ENCODE measurements at regions not wholly inside any gene's neighbourhood (a gene's known extent, or its start where the extent isn't known, plus 50 kb on each side); places are given as distances from the start of the nearest gene placed in this dataset.

DNA sequence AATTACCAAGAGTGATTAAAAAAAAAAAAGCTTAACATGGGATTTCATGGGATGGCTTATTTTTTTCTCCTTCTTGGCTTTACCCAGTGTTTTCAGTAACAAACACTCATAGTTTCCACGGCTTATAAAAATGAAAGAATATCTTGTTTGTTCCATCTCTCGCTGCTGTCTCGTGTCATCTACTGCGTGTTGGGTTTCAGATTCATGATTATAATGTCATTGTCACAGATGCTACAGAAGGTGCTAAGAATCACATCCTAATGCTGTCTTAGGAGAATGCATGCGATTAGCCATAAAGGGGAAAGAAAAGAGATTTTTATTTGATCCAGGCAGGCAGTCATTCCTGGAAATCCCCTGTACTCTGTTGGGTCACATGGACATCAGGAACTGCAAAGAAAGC lies 1267.6 kb upstream of the TMEM132C start:
- H3K27ac Mint-ChIP-seq, result no peak overlapping the region
- CTCF ChIA-PET, result no interaction called here

DNA sequence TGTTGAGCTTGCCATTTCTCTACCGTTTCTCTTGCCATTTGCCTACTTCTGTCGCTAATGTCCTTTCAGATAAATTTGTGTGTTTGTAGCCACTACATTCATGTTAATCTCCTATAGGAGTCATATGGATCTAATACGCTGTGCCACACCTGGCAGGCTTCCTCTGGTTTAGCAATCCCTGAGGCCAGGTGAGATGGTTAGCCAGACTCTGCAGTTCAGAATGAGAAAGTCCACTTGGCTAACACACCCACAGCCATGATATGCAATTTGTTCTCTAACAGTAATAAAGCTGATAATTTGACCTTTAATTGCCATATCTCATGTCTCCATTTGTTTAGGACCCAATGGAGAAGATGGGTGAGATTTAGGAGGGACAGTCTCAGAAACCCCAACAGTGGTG lies 1261.6 kb upstream of the TMEM132C start:
- ChIA-PET POLR2A (no interaction called here), CTCF (no interaction called here)
- ATAC-seq (no peak), DNase-seq (no peak)
- Mint-ChIP-seq H3K4me3 (no peak overlapping the region), H3K4me1 (ENCODE audit: low read depth) (no peaks in the 10 kb centered on the region), H3K9me3 (no peaks in the 10 kb centered on the region), H3K27me3 (no peaks in the 10 kb centered on the region), H3K27ac (no peak overlapping the region), H3K36me3 (ENCODE audit: low read depth) (no peaks in the 10 kb centered on the region)
- intact Hi-C loops (cut with micrococcal nuclease), result no loop called here
- TF ChIP-seq, protein P1, sequence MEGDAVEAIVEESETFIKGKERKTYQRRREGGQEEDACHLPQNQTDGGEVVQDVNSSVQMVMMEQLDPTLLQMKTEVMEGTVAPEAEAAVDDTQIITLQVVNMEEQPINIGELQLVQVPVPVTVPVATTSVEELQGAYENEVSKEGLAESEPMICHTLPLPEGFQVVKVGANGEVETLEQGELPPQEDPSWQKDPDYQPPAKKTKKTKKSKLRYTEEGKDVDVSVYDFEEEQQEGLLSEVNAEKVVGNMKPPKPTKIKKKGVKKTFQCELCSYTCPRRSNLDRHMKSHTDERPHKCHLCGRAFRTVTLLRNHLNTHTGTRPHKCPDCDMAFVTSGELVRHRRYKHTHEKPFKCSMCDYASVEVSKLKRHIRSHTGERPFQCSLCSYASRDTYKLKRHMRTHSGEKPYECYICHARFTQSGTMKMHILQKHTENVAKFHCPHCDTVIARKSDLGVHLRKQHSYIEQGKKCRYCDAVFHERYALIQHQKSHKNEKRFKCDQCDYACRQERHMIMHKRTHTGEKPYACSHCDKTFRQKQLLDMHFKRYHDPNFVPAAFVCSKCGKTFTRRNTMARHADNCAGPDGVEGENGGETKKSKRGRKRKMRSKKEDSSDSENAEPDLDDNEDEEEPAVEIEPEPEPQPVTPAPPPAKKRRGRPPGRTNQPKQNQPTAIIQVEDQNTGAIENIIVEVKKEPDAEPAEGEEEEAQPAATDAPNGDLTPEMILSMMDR (IDR thresholded peaks at IDR 0.05), result no peak

More for the DNA sequence above, 1267.6 kb upstream of the TMEM132C start:
- TF ChIP-seq, protein P1 (IDR thresholded peaks at IDR 0.05), result no peak
- no peak overlapping the region for H3K4me3 Mint-ChIP-seq
- no peaks in the 10 kb centered on the region for H3K4me1 Mint-ChIP-seq (ENCODE audit: low read depth)
- intact Hi-C loops (cut with micrococcal nuclease), result no loop called here
- H3K27me3 Mint-ChIP-seq, result no peaks in the 10 kb centered on the region
- no peaks in the 10 kb centered on the region for H3K36me3 Mint-ChIP-seq (ENCODE audit: low read depth)
- DNase-seq (no peak), ATAC-seq (no peak)
- POLR2A ChIA-PET, result no interaction called here
- peaks cover 2% of the 10 kb centered on the region for H3K9me3 Mint-ChIP-seq

DNA sequence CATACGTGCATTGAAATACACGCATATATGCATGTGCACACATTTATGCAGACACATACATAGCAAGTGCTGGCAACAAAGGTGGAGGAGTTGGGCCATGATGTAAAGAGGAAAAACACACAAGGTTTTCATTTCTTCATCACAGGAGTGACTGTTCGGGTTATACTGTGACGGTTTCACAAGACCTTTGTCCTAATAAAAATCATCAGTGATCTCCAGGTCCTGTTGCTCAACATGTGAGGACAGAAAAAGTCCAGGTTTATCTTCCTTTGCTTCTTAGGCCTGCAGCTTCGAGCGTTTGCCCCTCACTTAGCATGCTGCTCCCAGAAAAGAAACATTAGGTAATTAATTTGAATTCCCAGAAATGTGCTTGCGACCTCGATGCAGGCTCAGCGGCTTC lies 1260.0 kb upstream of the TMEM132C start:
- ChIA-PET POLR2A (no interaction called here), CTCF (interaction anchor here (0.7 to 0.8 kb wide), 2 partner anchors 10 to 27 kb away, joined by 3 read pairs; no protein-coding TSS in a partner anchor)
- intact Hi-C loops (cut with micrococcal nuclease), result no loop called here
- Mint-ChIP-seq H3K27me3 (no peaks in the 10 kb centered on the region), H3K36me3 (ENCODE audit: low read depth) (no peaks in the 10 kb centered on the region), H3K4me1 (ENCODE audit: low read depth) (no peaks in the 10 kb centered on the region), H3K9me3 (no peaks in the 10 kb centered on the region), H3K27ac (no peak overlapping the region), H3K4me3 (no peak overlapping the region)
- DNase-seq (no peak), ATAC-seq (no peak)
- TF ChIP-seq, protein P1 (IDR thresholded peaks at IDR 0.05), result no peak

DNA sequence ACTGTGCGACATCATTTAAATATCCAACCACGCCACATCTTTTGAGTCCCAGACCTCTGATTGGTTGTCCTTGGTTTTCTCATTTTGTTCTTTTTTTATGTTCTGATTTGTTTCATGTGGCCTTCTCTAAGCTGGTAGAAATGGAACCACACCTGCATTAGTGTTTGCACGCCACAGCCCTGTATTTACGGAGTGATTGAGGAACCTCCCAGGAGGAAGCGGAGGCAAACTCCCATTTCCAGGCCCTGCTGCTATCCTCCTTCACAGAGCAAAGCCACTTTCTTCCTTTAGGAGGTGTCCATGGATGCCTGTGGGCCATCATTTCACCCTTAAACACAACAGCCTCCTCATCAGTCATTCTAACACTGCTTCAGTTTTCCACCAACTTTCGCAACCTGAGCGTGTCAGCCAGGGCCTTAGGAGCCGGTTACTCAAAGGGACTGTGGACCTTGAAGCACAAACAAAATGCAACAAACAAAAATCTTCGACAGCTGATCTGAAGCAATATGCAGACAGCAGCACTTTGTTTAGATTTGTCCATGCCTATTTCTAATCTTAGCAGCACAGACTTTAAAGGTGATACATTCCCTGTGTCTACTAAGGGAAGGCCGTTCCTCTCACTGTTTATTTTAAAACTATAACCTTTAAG lies 1258.1 kb upstream of the TMEM132C start:
- no peak for ATAC-seq
- intact Hi-C loops (cut with micrococcal nuclease), result no loop called here
- CTCF ChIA-PET, result interaction anchor here (0.6 kb wide), 1 partner anchor 51 kb away, joined by 3 read pairs; no protein-coding TSS in a partner anchor
- no peaks in the 10 kb centered on the region for H3K27me3 Mint-ChIP-seq
- no peaks in the 10 kb centered on the region for H3K36me3 Mint-ChIP-seq (ENCODE audit: low read depth)
- H3K27ac Mint-ChIP-seq, result no peak overlapping the region
- DNase-seq, result no peak
- POLR2A ChIA-PET, result interaction anchor here (1.1 kb wide), 1 partner anchor 8 kb away, joined by 3 read pairs; no protein-coding TSS in a partner anchor
- no peaks in the 10 kb centered on the region for H3K4me1 Mint-ChIP-seq (ENCODE audit: low read depth)
- no peaks in the 10 kb centered on the region for H3K9me3 Mint-ChIP-seq
- H3K4me3 Mint-ChIP-seq, result no peak overlapping the region
- TF ChIP-seq, protein P1 (IDR thresholded peaks at IDR 0.05), result no peak

DNA sequence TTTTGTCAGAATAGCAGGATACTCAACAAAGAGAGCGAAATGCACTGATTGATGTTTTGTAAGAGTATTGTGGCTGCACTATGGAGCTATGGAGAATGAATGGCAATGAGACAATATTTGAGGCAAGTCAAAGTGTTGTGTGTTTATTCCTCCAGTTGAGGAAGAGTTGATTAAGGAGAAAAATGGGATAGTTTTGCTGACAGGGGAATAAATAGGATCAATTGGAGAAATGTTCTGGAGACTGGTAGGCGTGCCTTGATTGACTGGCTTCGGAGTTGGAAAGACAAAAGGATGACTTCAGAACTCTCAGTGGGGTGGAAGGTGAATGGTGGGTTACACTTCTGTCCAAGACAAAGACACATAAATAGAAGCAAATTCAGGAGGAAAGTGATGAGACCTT lies 1254.9 kb upstream of the TMEM132C start:
- TF ChIP-seq, protein P1 (IDR thresholded peaks at IDR 0.05), result no peak
- Mint-ChIP-seq H3K9me3 (no peaks in the 10 kb centered on the region), H3K4me3 (no peak overlapping the region), H3K27me3 (no peaks in the 10 kb centered on the region), H3K27ac (no peak overlapping the region), H3K4me1 (ENCODE audit: low read depth) (no peaks in the 10 kb centered on the region), H3K36me3 (ENCODE audit: low read depth) (no peaks in the 10 kb centered on the region)
- intact Hi-C loops (cut with micrococcal nuclease), result no loop called here
- ATAC-seq (no peak), DNase-seq (no peak)
- CTCF ChIA-PET, result no interaction called here
- POLR2A ChIA-PET, result no interaction called here
